HL-60 (cell line): ENCODE measurements at regions not wholly inside any gene's neighbourhood (a gene's known extent, or its start where the extent isn't known, plus 50 kb on each side); places are given as distances from the start of the nearest gene placed in this dataset.

Source experiments
- DNase-seq, 2 experiments: peaks; one replicate each; pipeline ENCODE4 v3.0.0-alpha.2; 2010 to 2020; ENCODE audit warnings: low read depth in 1 of 2, low spot score in 1 of 2
- H3K27ac ChIP-seq: fragments of 250-450 bp; sonication (Bioruptor Pico); replicated peaks from 2 replicates; pipeline ENCODE4 v1.5.1; 2020; ENCODE audit warnings: mild to moderate bottlenecking, moderate library complexity
- H3K27me3 ChIP-seq: fragments of 250-450 bp; sonication (Bioruptor Pico); 2 replicates; pipeline ENCODE4 v1.5.1; 2021; ENCODE audit warnings: mild to moderate bottlenecking, moderate library complexity; ENCODE audit not compliant: insufficient read depth, poor library complexity, severe bottlenecking
- H3K4me3 ChIP-seq: replicated peaks from 2 replicates; pipeline ENCODE4 v1.5.1; 2011; ENCODE audit warnings: mild to moderate bottlenecking, control low read depth, low read length; ENCODE audit not compliant: insufficient read depth
- GABPA ChIP-seq: IDR thresholded peaks from 2 replicates; pipeline ENCODE4 v1.6.1; 2012; ENCODE audit warnings: low read depth
- POLR2AphosphoS5 ChIP-seq: IDR thresholded peaks from 2 replicates; pipeline ENCODE4 v1.6.1; 2012; ENCODE audit warnings: low read depth
- SPI1 ChIP-seq: IDR thresholded peaks from 2 replicates; pipeline ENCODE4 v1.6.1; 2012; ENCODE audit warnings: low read depth, mild to moderate bottlenecking, borderline replicate concordance
- TF ChIP-seq, protein P1 (sequence below): IDR thresholded peaks from one replicate; pipeline ENCODE4 v1.5.1; 2011; ENCODE audit warnings: low read length, control low read depth, inconsistent platforms; ENCODE audit not compliant: insufficient read depth
- TF ChIP-seq, protein P2 (sequence below): IDR thresholded peaks from 2 replicates; pipeline ENCODE4 v1.6.1; 2012; ENCODE audit warnings: low read depth; ENCODE audit not compliant: insufficient replicate concordance

DNA sequence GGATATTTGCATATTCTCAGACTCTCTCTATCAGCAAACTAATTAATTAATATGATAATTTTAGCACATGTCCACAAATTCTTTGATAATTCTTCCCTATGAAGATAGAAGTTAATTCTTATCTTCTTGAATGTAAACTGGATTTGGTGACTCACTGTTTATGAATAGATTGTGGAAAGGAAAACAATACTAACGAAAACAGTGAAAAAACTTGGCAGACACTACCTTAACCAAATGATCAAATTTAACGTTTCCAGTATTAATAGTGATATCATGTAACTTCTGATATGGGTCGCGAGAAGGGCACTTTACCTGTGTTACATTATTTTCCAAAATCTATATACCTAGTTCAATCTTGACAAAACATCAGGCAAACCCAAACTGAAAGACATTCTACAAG lies 401.0 kb downstream of the SI start:
- Histone ChIP-seq H3K4me3 (no peak overlapping the region), H3K27ac (no peak overlapping the region), H3K27me3 (no peaks in the 10 kb centered on the region)
- TF ChIP-seq SPI1 (no peak), GABPA (no peak), POLR2AphosphoS5 (no peak)
- TF ChIP-seq, protein P1, sequence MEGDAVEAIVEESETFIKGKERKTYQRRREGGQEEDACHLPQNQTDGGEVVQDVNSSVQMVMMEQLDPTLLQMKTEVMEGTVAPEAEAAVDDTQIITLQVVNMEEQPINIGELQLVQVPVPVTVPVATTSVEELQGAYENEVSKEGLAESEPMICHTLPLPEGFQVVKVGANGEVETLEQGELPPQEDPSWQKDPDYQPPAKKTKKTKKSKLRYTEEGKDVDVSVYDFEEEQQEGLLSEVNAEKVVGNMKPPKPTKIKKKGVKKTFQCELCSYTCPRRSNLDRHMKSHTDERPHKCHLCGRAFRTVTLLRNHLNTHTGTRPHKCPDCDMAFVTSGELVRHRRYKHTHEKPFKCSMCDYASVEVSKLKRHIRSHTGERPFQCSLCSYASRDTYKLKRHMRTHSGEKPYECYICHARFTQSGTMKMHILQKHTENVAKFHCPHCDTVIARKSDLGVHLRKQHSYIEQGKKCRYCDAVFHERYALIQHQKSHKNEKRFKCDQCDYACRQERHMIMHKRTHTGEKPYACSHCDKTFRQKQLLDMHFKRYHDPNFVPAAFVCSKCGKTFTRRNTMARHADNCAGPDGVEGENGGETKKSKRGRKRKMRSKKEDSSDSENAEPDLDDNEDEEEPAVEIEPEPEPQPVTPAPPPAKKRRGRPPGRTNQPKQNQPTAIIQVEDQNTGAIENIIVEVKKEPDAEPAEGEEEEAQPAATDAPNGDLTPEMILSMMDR: no peak
- TF ChIP-seq, protein P2, sequence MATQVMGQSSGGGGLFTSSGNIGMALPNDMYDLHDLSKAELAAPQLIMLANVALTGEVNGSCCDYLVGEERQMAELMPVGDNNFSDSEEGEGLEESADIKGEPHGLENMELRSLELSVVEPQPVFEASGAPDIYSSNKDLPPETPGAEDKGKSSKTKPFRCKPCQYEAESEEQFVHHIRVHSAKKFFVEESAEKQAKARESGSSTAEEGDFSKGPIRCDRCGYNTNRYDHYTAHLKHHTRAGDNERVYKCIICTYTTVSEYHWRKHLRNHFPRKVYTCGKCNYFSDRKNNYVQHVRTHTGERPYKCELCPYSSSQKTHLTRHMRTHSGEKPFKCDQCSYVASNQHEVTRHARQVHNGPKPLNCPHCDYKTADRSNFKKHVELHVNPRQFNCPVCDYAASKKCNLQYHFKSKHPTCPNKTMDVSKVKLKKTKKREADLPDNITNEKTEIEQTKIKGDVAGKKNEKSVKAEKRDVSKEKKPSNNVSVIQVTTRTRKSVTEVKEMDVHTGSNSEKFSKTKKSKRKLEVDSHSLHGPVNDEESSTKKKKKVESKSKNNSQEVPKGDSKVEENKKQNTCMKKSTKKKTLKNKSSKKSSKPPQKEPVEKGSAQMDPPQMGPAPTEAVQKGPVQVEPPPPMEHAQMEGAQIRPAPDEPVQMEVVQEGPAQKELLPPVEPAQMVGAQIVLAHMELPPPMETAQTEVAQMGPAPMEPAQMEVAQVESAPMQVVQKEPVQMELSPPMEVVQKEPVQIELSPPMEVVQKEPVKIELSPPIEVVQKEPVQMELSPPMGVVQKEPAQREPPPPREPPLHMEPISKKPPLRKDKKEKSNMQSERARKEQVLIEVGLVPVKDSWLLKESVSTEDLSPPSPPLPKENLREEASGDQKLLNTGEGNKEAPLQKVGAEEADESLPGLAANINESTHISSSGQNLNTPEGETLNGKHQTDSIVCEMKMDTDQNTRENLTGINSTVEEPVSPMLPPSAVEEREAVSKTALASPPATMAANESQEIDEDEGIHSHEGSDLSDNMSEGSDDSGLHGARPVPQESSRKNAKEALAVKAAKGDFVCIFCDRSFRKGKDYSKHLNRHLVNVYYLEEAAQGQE: no peak
- no peak for DNase-seq

DNA sequence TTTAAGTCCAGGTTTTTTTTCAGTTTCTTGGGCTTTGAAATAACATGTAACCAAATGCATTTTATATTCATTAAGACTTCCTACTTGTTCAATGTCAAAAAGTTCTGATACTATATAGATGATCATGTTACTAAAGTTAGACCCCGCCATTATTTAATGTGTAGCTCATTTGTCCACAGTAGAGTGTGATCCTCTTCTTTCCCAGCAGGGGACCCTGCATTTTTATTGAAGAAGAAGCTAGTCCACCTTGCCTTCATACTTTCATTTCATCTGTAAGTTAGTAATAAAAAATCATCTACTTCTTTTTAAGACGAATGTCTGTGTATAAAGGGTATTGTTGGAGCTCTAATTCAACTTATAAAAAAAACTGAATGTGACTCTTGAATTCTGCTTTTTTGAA lies 404.6 kb downstream of the SI start:
- no peak for DNase-seq
- no peak overlapping the region for H3K27ac ChIP-seq
- H3K4me3 ChIP-seq: no peak overlapping the region
- TF ChIP-seq SPI1 (no peak), GABPA (no peak), POLR2AphosphoS5 (no peak)
- TF ChIP-seq, protein P1: no peak
- TF ChIP-seq, protein P2: no peak
- H3K27me3 ChIP-seq: no peaks in the 10 kb centered on the region

DNA sequence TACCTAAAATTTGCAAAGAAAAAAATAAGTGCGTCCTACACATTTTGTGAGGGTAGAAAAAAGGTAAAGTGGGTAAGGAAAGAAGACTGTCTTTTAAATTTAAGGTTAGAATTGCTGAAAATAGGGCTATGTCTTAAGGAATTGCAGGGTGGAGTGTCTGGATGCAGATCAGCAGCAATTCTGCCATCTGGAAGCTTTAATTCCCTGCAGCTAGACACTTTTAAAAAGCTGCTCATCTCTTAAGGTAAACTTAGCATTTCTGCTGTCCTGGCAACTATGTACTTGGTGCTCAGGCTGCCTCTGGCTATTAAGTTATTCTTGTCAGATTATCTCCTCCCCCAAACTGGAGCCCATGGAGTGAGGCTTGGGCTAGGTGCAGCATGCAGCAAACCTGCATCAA lies 420.2 kb downstream of the SI start:
- Histone ChIP-seq H3K4me3 (no peak overlapping the region), H3K27ac (no peak overlapping the region), H3K27me3 (no peaks in the 10 kb centered on the region)
- no peak for TF ChIP-seq SPI1
- TF ChIP-seq, protein P1: no peak
- no peak for TF ChIP-seq POLR2AphosphoS5
- no peak for TF ChIP-seq GABPA
- TF ChIP-seq, protein P2: no peak
- no peak for DNase-seq
